HG03095 (cell line): ENCODE measurements at regions not wholly inside any gene's neighbourhood (a gene's known extent, or its start where the extent isn't known, plus 50 kb on each side); places are given as distances from the start of the nearest gene placed in this dataset.
"Not testable (repeated sequence)": the region's sequence is repeated elsewhere in the genome, so short reads cannot be mapped to it uniquely, and the experiment has no call there.

Experiments used
- ATAC-seq: cut with Tn5 transposase; IDR thresholded peaks from one replicate; pipeline ENCODE4 v1.9.1; 2021; ENCODE audit warnings: moderate library complexity; ENCODE audit not compliant: unreplicated experiment

- ATAC-seq, result no peak
Observed at GRCh38 chr10:33102071-33102470, 144.0 kb upstream of the ITGB1 start.

DNA sequence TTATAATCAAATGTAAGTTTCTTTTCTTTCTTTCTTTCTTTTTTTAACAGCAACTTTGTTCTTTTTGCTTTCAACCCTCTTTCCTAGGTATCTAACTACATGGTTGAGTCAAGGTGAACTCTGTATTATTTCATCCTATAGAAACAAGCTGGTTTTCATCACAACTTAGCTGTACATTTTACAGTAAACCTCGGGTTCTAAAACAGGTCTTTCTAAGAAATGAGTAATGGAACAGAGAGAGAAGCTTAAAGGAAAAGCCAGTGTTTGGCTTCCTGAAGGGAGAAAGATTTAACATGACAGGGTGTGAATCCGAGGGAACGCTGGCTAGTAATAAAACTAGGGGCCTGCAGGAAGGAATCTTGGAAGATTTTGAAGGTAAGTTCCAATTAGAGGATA, 143.4 kb upstream of the ITGB1 start:
- ATAC-seq, result no peak

- ATAC-seq, result no peak
Observed at GRCh38 chr10:33100781-33101391, 142.9 kb upstream of the ITGB1 start.

- no peak for ATAC-seq
Observed at GRCh38 chr10:33099748-33100147, 141.7 kb upstream of the ITGB1 start.

DNA sequence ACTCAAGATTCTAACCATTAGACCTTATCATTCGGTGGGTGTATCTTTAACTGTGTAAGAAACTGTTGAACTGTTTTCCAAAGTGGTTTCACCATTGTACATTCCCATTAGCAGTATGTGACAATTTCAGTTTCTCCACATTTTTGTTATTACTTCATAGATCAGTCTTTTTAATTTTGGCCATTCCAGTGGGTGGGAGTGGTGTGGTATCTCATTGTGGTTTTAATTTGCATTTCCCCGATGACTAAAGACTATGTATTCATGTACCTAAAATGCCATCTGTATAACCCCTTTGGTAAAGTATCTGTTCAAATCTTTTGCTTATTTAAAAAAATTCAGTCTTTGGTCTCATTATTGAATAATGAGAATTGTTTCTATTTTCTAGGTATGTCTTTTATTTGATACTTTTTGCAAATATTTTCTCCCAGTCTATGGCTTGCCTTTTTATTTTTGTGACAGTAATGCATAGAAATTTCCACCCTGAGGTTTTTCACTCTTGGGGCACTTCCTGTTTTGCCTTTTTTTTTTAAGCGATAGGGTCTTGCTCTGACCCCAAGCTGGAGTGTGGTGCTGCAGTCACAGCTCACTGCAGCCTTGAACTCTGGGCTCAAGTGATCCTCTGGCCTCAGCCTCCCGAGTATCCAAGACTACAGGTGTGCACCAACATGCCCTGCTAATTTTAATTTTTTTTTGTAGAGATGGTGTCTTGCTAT, 141.1 kb upstream of the ITGB1 start:
- no peak for ATAC-seq

DNA sequence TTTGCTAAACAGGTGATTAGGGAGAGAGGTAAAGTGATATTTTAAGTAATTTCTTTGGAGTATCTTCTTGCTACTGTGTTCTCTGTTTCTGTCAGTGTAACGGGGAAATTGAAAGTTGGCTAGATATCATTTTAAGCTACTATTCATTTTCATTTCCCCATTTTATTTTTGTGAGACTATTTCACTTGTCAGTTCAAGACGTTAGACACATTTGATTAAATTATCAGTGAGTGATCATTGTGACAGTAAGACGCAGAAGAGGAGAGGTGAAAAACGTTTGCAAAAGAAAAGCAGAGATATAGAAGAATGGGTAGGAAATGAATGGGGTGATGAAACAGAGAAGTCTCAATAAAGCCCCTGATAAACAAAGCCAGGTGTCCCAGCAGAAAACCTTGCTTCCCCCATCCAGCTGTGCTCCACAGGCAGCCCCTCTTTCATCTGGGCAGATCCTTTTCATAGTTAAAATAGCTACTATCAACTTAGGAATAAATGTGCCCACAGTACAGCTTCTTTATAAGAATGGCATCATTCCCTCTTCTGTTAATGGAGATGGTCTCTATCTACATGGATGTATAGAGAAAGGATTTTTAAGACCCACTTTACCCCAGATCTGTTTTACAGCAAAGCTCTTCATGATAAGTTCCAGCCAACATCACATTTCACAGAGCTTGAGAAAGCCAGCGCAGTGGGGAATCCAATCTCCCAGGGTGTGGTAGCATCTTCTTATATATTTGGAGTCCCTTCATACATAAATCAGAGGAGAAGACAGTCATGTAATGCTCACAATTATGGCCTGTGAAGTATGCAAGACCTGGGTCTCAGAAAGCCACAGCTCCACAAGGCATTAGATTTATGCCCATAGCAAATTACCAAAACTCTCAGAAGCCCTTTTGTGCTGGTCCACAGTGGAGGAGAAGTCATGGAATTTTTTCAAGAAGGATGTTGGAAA, 138.1 kb upstream of the ITGB1 start:
- peak; percentile 91 for ATAC-seq

GRCh38 chr10:33094263-33095051, 136.4 kb upstream of the ITGB1 start:
- ATAC-seq, result no peak

GRCh38 chr10:33093362-33093761, 135.3 kb upstream of the ITGB1 start:
- ATAC-seq, result no peak

- no peak for ATAC-seq
Observed at GRCh38 chr10:33092596-33092995, 134.6 kb upstream of the ITGB1 start.

DNA sequence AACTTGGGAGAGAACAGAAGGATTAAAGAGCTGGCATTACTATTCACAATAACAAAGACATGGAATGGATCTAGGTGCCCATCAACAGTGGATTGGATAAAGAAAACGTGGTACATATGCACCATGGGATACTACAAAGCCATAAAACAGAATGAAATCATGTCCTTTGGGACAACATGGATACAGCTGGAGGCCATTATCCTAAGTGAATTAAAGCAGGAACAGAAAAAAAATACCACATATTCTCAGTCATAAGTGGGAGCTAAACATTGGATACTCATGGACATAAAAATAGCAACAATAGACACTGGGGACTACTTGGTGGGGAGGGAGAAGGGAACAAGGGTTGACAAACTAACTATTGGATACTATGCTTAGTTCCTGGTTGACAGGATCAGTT, 133.2 kb upstream of the ITGB1 start:
- ATAC-seq, result no peak

GRCh38 chr10:33088990-33089389, 131.0 kb upstream of the ITGB1 start:
- ATAC-seq, result no peak

DNA sequence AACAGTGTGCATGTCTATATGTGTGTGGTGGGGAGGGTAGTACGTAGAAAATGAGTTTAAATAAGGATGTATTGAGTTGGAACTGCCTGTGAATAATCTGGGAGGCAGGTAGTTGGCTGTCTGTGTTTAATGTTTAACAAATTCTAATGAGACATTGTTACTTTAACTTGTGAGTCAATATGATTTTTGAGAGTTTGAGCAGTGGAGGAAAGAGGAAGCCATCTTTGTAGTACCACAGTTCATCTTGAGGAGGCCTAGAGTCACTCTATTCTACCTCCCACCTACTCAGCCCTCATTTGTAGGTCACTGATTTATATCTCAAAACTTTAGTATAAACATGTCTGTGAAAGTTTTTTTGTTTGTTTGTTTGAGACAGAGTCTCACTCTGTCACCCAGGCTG, 129.9 kb upstream of the ITGB1 start:
- ATAC-seq, result no peak

DNA sequence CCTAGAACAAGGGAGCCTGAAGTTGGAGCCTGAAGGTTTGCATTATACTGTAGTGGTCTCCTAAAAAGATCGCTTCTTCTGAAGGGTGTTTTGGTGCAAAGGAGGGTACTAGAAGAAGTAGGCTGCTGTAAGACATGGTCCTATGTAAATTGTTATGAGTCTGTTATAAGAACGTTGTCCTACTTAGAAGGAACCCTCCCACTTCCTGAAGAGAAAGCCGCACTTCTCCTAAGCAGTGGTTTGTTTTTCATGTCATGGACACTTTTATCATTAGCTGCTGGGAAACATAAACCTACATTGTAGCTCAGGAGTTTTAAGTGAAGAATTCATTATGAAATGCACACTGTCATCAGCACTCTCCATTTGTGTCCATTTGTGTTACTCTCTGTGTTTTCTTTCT, 129.1 kb upstream of the ITGB1 start:
- ATAC-seq, result no peak

DNA sequence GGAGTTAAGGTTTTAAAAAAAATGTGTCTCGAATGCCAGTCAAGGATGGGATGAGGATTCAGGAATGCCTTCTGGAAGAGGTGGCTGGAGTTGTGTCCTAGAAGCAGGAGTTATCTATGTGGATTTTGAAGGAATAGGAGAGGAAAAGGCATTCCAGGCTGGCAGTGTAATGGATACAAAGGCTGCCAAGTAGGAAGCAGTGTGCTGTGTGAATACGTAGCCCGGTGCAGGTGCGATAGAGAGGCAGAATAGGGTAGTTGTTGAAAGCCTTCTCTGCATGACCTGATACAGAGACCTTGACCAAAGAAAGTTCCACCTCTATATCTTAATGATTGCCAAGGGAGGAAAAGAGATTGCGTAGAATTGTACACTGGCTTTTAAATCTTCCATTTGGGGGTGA, 128.1 kb upstream of the ITGB1 start:
- no peak for ATAC-seq

DNA sequence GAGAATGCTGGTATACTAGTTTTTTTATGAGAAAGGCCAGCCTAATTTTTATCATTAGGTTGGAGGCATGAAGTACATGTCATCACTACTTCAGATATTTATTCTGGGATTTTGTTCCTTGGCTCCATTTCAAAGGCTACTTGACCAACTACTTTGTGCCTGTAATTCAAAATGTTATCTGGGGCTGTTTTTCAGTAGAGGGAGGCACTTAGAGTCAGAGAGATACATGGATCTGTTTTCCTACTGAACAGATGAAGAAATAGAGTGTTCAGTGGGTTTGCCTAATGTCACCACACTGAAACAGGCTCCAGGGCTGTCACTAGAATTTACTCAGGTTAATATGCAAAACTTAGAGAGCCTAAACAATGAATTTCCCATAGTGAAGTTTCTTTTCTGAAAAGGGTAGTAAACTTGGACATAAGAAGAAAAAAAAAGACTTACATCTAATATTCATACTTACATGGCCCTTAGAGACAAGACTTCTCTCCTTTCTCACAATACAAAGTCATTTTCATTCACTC, 127.3 kb upstream of the ITGB1 start:
- ATAC-seq, result no peak

DNA sequence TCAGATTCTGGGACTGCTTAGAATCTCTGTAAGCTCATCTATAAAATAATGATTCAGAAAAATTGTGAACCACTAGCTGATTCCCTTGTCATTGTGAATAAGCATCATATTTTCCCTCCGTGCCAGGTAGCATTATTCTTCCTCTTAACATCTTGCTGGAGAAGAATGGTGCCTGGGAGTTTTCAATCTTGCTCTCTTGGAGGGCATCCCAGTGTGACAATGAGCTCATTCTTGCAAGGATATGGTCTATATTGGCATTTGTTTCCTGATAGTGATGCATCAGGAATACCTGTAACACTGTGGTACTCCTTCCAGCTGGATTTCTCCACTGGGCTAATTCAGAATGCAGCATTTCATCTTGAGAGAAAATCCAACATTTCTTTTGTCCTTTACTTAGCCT, 126.4 kb upstream of the ITGB1 start:
- no peak for ATAC-seq

DNA sequence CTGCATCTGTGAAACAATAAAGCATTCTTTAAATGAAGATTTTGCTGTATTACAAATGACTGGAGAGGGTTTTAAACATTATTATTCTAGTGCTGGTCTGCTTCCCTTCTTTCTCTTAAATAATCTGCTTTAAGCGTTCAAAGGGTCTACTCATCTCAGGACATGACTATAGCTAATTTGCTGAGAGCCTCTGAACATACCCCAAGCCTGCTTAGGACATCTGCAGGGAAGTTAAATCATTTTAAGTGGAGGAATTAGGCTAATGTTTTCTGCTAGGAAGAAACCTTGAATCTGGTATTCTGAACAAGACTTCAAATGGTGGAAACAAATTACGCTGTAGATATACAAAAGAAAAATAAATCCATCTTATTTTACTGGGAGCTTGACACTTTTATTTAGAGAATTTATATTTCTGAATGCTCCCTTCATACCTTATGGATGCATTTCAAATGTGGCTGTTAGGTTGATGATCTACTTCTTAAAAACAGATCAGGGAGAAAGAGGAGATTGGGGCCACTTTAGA, 124.4 kb upstream of the ITGB1 start:
- ATAC-seq, result no peak

DNA sequence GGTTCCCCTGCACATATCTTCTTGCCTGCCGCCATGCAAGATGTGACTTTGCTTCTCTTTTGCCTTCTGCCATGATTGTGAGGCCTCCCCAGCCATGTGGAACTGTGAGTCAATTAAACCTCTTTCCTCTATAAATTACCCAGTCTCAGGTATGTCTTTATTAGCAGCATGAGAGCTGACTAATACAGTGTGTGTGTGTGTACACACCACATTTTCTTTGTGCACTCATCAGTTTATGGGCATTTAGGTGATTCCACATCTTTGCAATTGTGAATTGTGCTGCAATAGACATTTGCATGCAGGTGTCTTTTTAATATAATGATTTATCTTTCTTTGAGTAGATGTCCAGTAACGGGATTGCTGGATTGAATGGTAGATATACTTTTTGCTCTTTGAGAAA, 122.4 kb upstream of the ITGB1 start:
- not testable (repeated sequence) for ATAC-seq

DNA sequence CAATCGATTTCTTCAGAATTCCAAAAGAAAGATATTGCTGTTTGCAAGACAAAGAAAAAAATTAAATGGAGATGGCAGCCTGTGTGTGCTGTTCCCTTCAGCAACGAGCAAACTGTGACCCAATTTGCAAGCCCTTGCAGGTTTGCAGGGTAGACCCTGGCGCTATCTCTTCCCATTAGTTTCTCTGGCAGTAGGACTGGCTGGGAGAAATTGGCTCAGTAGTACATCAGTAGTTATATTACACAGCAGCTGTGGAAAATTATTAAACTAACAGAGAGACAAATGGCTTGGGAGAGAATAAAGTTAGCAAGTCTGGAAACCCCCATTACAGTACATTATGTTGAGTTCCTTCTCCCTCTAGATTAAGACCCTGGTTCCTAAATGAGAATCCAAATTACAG, 116.4 kb upstream of the ITGB1 start:
- no peak for ATAC-seq

DNA sequence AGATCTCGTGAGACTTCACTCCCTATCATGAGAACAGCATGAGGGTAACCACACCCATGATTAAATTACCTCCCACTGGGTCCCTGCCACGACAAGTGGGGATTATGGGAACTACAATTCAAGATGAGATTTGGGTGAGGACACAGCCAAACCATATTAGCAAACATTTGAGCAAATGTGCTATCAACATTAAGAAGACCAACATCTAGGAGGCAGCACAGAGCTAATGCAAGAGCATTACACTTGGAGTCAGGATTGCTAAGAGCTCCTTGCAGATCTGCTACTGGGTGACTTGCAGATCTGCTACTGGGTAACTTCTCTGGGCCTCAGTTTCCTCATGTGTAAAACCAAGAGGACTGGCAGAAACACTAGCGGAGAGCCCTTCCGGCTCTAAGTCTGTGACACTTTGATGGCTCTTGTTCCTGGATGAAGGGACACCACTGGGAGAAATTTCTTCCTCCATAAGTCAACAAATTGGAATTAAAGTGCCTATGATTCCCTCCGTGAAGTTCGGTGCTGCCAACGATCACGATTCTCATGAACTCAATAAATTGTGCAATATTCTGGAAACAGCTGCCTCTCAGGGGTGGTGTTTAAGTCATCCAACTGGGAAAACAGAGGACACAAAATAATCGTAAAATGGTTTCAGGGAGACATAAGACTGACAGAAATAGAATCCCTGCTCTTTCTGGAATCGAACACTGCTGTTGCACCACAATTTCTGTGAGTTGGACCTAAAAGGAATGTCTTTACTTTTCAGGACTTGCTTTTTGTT, 115.8 kb upstream of the ITGB1 start:
- no peak for ATAC-seq
